GM18519 (cell line): ENCODE measurements at regions not wholly inside any gene's neighbourhood (a gene's known extent, or its start where the extent isn't known, plus 50 kb on each side); places are given as distances from the start of the nearest gene placed in this dataset.
"Not testable (repeated sequence)": the region's sequence is repeated elsewhere in the genome, so short reads cannot be mapped to it uniquely, and the experiment has no call there.

Experiments used
- ATAC-seq: cut with Tn5 transposase; IDR thresholded peaks from one replicate; pipeline ENCODE4 v1.9.1; 2021; ENCODE audit warnings: mild to moderate bottlenecking, moderate library complexity; ENCODE audit not compliant: unreplicated experiment, low FRiP score

- no peak for ATAC-seq
Measured at GRCh38 chr22:48781868-48782267, 1045.8 kb downstream of the BRD1 start.

GRCh38 chr22:48781391-48781790, 1046.3 kb downstream of the BRD1 start:
- ATAC-seq: no peak

GRCh38 chr22:48780597-48781277, 1046.9 kb downstream of the BRD1 start:
- no peak for ATAC-seq

GRCh38 chr22:48779661-48780596, 1047.7 kb downstream of the BRD1 start:
- no peak for ATAC-seq

- ATAC-seq: no peak
Measured at GRCh38 chr22:48779211-48779643, 1048.4 kb downstream of the BRD1 start.

GRCh38 chr22:48778308-48779195, 1049.1 kb downstream of the BRD1 start:
- no peak for ATAC-seq

- no peak for ATAC-seq
Measured at GRCh38 chr22:48772286-48772907, 1055.3 kb downstream of the BRD1 start.

GRCh38 chr22:48765595-48765994, 1062.1 kb downstream of the BRD1 start:
- ATAC-seq: no peak

GRCh38 chr22:48761546-48761945, 1066.1 kb downstream of the BRD1 start:
- ATAC-seq: no peak

- ATAC-seq: no peak
Measured at GRCh38 chr22:48760481-48761390, 1066.9 kb downstream of the BRD1 start.

- no peak for ATAC-seq
Measured at GRCh38 chr22:48758881-48759875, 1068.5 kb downstream of the BRD1 start.

GRCh38 chr22:48757985-48758561, 1069.6 kb downstream of the BRD1 start:
- ATAC-seq: no peak

GRCh38 chr22:48757581-48757980, 1070.1 kb downstream of the BRD1 start:
- ATAC-seq: no peak

GRCh38 chr22:48757135-48757534, 1070.5 kb downstream of the BRD1 start:
- ATAC-seq: not testable (repeated sequence)

- ATAC-seq: no peak
Measured at GRCh38 chr22:48756146-48757111, 1071.2 kb downstream of the BRD1 start.
